WTC11 (cell line): ENCODE measurements at regions not wholly inside any gene's neighbourhood (a gene's known extent, or its start where the extent isn't known, plus 50 kb on each side); places are given as distances from the start of the nearest gene placed in this dataset.

Experiments used
- CTCF ChIP-seq: fragments of 200-600 bp; IDR thresholded peaks from 2 replicates; pipeline ENCODE4 v1.8.0; 2022; ENCODE audit warnings: antibody characterized with exemption
- FOXJ3 ChIP-seq: sonication (generic); formaldehyde crosslinking; IDR thresholded peaks from 2 replicates; pipeline ENCODE4 v1.9.0; 2021; ENCODE audit warnings: missing genetic modification reagents, mild to moderate bottlenecking, borderline replicate concordance
- MAX ChIP-seq: sonication (generic); formaldehyde crosslinking; IDR thresholded peaks from 2 replicates; pipeline ENCODE4 v1.8.0; 2022; ENCODE audit warnings: mild to moderate bottlenecking, missing genetic modification reagents
- NFYB ChIP-seq: sonication (generic); formaldehyde crosslinking; conservative IDR thresholded peaks from 2 replicates; pipeline ENCODE4 v1.8.0; 2022; ENCODE audit warnings: low read depth, missing genetic modification reagents
- NR2C2 ChIP-seq: sonication (generic); formaldehyde crosslinking; IDR thresholded peaks from 2 replicates; pipeline ENCODE4 v1.8.0; 2022; ENCODE audit warnings: mild to moderate bottlenecking, missing genetic modification reagents
- SMAD3 ChIP-seq: sonication (generic); formaldehyde crosslinking; IDR thresholded peaks from 2 replicates; pipeline ENCODE4 v1.8.0; 2022; ENCODE audit warnings: missing genetic modification reagents, mild to moderate bottlenecking, borderline replicate concordance
- TCF7 ChIP-seq: sonication (generic); formaldehyde crosslinking; IDR thresholded peaks from 2 replicates; pipeline ENCODE4 v1.8.0; 2022; ENCODE audit warnings: mild to moderate bottlenecking, low read depth, missing genetic modification reagents, moderate library complexity
- ZNF121 ChIP-seq: sonication (generic); formaldehyde crosslinking; IDR thresholded peaks from 2 replicates; pipeline ENCODE4 v1.8.0; 2023; ENCODE audit warnings: missing genetic modification reagents
- TF ChIP-seq, protein P1 (sequence below): sonication (generic); formaldehyde crosslinking; IDR thresholded peaks from 2 replicates; pipeline ENCODE4 v1.8.1; 2023; ENCODE audit warnings: mild to moderate bottlenecking, moderate library complexity, missing genetic modification reagents

DNA sequence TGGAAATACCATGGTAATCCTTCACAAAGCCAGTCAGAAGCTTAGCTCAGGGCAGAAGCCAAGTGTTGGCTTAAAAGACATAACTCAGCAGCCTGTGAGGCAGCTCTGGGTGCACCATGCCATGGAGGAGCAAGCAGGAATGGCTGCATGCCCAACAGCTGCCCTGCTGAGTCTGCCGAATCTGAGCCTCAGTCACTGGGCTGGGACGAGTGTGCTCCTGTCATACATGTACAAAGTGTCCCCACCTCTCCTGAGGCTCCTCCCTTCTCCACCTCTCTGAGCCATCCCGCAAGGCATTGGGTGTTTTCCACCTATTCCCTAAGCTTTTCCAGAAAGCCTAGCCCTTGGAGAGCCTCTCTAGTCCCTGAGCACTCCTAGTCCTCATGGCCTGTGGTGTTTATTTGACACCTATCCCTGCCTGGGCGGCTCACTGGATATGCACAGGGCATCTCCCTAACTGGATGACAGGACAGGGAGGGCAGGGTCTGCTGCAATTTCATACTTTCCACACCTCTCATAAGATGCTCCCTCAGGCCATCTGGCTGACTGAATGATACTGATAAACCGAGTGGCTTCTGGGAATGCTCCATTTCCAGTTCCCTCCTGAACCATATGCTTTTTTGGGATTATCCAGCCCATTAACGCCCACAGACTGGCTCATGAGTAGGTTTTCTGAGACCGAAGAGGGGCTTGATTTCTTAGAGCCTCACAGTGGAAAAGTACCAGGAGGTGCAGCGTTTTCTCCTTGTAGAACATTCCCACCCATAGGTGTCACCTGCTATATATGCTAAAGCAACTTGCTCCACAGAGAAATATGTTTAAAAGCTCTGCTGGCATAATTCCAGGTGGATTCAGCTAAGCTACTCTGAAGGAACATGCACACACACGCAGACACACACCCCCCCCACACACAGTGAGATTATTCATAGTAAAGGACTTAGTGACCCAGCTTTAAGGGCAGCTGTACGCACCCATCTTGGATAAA is 199.3 kb downstream of the SNX10 start:
- no peak for TF ChIP-seq CTCF
- TF ChIP-seq NFYB (CRISPR knock-in tag): no peak
- TF ChIP-seq MAX (CRISPR knock-in tag): no peak
- TF ChIP-seq FOXJ3 (CRISPR knock-in tag): no peak
- TF ChIP-seq SMAD3 (CRISPR knock-in tag): no peak
- TF ChIP-seq TCF7 (CRISPR knock-in tag): no peak
- TF ChIP-seq NR2C2 (CRISPR knock-in tag): no peak
- no peak for TF ChIP-seq ZNF121 (CRISPR knock-in tag)
- TF ChIP-seq, protein P1, sequence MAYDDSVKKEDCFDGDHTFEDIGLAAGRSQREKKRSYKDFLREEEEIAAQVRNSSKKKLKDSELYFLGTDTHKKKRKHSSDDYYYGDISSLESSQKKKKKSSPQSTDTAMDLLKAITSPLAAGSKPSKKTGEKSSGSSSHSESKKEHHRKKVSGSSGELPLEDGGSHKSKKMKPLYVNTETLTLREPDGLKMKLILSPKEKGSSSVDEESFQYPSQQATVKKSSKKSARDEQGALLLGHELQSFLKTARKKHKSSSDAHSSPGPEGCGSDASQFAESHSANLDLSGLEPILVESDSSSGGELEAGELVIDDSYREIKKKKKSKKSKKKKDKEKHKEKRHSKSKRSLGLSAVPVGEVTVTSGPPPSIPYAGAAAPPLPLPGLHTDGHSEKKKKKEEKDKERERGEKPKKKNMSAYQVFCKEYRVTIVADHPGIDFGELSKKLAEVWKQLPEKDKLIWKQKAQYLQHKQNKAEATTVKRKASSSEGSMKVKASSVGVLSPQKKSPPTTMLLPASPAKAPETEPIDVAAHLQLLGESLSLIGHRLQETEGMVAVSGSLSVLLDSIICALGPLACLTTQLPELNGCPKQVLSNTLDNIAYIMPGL: no peak
